ENCODE measurements at regions not wholly inside any gene's neighbourhood (a gene's known extent, or its start where the extent isn't known, plus 50 kb on each side); places are given as distances from the start of the nearest gene placed in this dataset.
A peak's percentile ranks its signal among the peaks of the same experiment; 100 is the strongest.

GRCh38 chr2:180125245-180125962 is 118.3 kb upstream of the CWC22 start:
- peak; percentile 71 for TF ChIP-seq CTCF (IDR thresholded peaks at IDR 0.05; ENCODE audit: low read depth, low read length, missing control alignments)
- no peak overlapping the region for H3K4me3 ChIP-seq (replicated peaks; ENCODE audit: low read depth, low read length)
- DNase-seq (ENCODE audit: extremely low read depth, low read depth): peak; percentile 85

GRCh38 chr2:180124273-180125139 is 117.4 kb upstream of the CWC22 start:
- H3K4me3 ChIP-seq (replicated peaks; ENCODE audit: low read depth, low read length): no peak overlapping the region
- TF ChIP-seq CTCF (IDR thresholded peaks at IDR 0.05; ENCODE audit: low read depth, low read length, missing control alignments): peak; percentile 43
- peak; percentile 41 for DNase-seq (ENCODE audit: extremely low read depth, low read depth)

GRCh38 chr2:180122874-180123273 is 115.8 kb upstream of the CWC22 start:
- DNase-seq (ENCODE audit: extremely low read depth, low read depth): no peak
- no peak for TF ChIP-seq CTCF (IDR thresholded peaks at IDR 0.05; ENCODE audit: low read depth, low read length, missing control alignments)
- no peak overlapping the region for H3K4me3 ChIP-seq (replicated peaks; ENCODE audit: low read depth, low read length)

GRCh38 chr2:180115675-180116074 is 108.6 kb upstream of the CWC22 start:
- TF ChIP-seq CTCF (IDR thresholded peaks at IDR 0.05; ENCODE audit: low read depth, low read length, missing control alignments): no peak
- H3K4me3 ChIP-seq (replicated peaks; ENCODE audit: low read depth, low read length): no peak overlapping the region
- DNase-seq (ENCODE audit: extremely low read depth, low read depth): no peak

- no peak for DNase-seq (ENCODE audit: extremely low read depth, low read depth)
- H3K4me3 ChIP-seq (replicated peaks; ENCODE audit: low read depth, low read length): no peak overlapping the region
- TF ChIP-seq CTCF (IDR thresholded peaks at IDR 0.05; ENCODE audit: low read depth, low read length, missing control alignments): no peak
These were observed 108.2 kb upstream of the CWC22 start for GRCh38 chr2:180115269-180115668.

- TF ChIP-seq CTCF (IDR thresholded peaks at IDR 0.05; ENCODE audit: low read depth, low read length, missing control alignments): no peak
- H3K4me3 ChIP-seq (replicated peaks; ENCODE audit: low read depth, low read length): no peak overlapping the region
- DNase-seq (ENCODE audit: extremely low read depth, low read depth): no peak
These were observed 104.8 kb upstream of the CWC22 start for GRCh38 chr2:180111901-180112300.

All from HFF-Myc (cell line).